GM12892 (cell line): ENCODE measurements at regions not wholly inside any gene's neighbourhood (a gene's known extent, or its start where the extent isn't known, plus 50 kb on each side); places are given as distances from the start of the nearest gene placed in this dataset.

Experiments used
- DNase-seq: peaks from one replicate; pipeline ENCODE4 v3.0.0; 2011; ENCODE audit not compliant: insufficient read length
- FAIRE-seq: peaks from 2 replicates; lab custom pipeline; 2011; peaks lifted over from hg19 to GRCh38; lab: Jason Lieb, UNC
- POLR2A ChIP-seq: IDR thresholded peaks from 2 replicates; pipeline ENCODE4 v1.6.1; 2011; ENCODE audit warnings: low read depth, low read length, control low read depth
- POLR2AphosphoS5 ChIP-seq: IDR thresholded peaks from 2 replicates; pipeline ENCODE4 v1.6.1; 2011; ENCODE audit warnings: low read depth, low read length, control low read depth
- TAF1 ChIP-seq: IDR thresholded peaks from 2 replicates; pipeline ENCODE4 v1.6.1; 2011; ENCODE audit warnings: low read depth, mild to moderate bottlenecking, control low read depth, low read length, borderline replicate concordance

- FAIRE-seq (no peak), DNase-seq (no peak)
- TF ChIP-seq POLR2A, result no peak
- no peak for TF ChIP-seq POLR2AphosphoS5
- TF ChIP-seq TAF1, result no peak
Measured at GRCh38 chr11:134541951-134542350, 129.9 kb upstream of the B3GAT1 start.

GRCh38 chr11:134541355-134541754 lies 129.3 kb upstream of the B3GAT1 start:
- DNase-seq (no peak), FAIRE-seq (no peak)
- TF ChIP-seq TAF1 (no peak), POLR2AphosphoS5 (no peak), POLR2A (no peak)

- DNase-seq, result no peak
- no peak for FAIRE-seq
- TF ChIP-seq TAF1, result no peak
- no peak for TF ChIP-seq POLR2A
- TF ChIP-seq POLR2AphosphoS5, result no peak
Measured at GRCh38 chr11:134539285-134539684, 127.2 kb upstream of the B3GAT1 start.

- no peak for FAIRE-seq
Measured at GRCh38 chr11:134538742-134539141, 126.7 kb upstream of the B3GAT1 start.

GRCh38 chr11:134537941-134538340 lies 125.9 kb upstream of the B3GAT1 start:
- no peak for TF ChIP-seq POLR2AphosphoS5
- FAIRE-seq (no peak), DNase-seq (no peak)

More at GRCh38 chr11:134538742-134539141, 126.7 kb upstream of the B3GAT1 start:
- TF ChIP-seq TAF1 (no peak), POLR2A (no peak), POLR2AphosphoS5 (no peak)
- no peak for DNase-seq

- no peak for FAIRE-seq
- DNase-seq, result no peak
- TF ChIP-seq TAF1, result no peak
- TF ChIP-seq POLR2AphosphoS5, result no peak
- no peak for TF ChIP-seq POLR2A
Measured at GRCh38 chr11:134537296-134537695, 125.3 kb upstream of the B3GAT1 start.

- no peak for TF ChIP-seq POLR2AphosphoS5
- TF ChIP-seq POLR2A, result no peak
- no peak for TF ChIP-seq TAF1
- FAIRE-seq (no peak), DNase-seq (no peak)
Measured at GRCh38 chr11:134536677-134537076, 124.6 kb upstream of the B3GAT1 start.

GRCh38 chr11:134536219-134536618 lies 124.2 kb upstream of the B3GAT1 start:
- FAIRE-seq, result no peak

GRCh38 chr11:134535029-134536025 lies 123.3 kb upstream of the B3GAT1 start:
- TF ChIP-seq POLR2AphosphoS5 (no peak), POLR2A (no peak), TAF1 (no peak)
- DNase-seq (no peak), FAIRE-seq (no peak)

More at GRCh38 chr11:134536219-134536618, 124.2 kb upstream of the B3GAT1 start:
- TF ChIP-seq POLR2AphosphoS5 (no peak), POLR2A (no peak), TAF1 (no peak)
- no peak for DNase-seq

- FAIRE-seq (no peak), DNase-seq (no peak)
- no peak for TF ChIP-seq POLR2A
- no peak for TF ChIP-seq POLR2AphosphoS5
- no peak for TF ChIP-seq TAF1
Measured at GRCh38 chr11:134533511-134533910, 121.5 kb upstream of the B3GAT1 start.

GRCh38 chr11:134532921-134533421 lies 120.9 kb upstream of the B3GAT1 start:
- FAIRE-seq, result no peak
- DNase-seq, result no peak
- TF ChIP-seq POLR2A (no peak), POLR2AphosphoS5 (no peak)
